GM06990 (cell line): ENCODE measurements at regions not wholly inside any gene's neighbourhood (a gene's known extent, or its start where the extent isn't known, plus 50 kb on each side); places are given as distances from the start of the nearest gene placed in this dataset.

Source experiments
- DNase-seq: peaks from one replicate; pipeline ENCODE4 v3.0.0-alpha.2; 2011; ENCODE audit not compliant: insufficient read length; ENCODE audit errors: extremely low read depth
- H3K27me3 ChIP-seq: replicated peaks from 2 replicates; pipeline ENCODE4 v1.6.0; 2011; ENCODE audit warnings: low read length; ENCODE audit not compliant: control insufficient read depth, insufficient read depth
- H3K36me3 ChIP-seq: 2 replicates; pipeline ENCODE4 v1.5.1; 2011; ENCODE audit warnings: low read length; ENCODE audit not compliant: control insufficient read depth, insufficient read depth
- H3K4me3 ChIP-seq: replicated peaks from 2 replicates; pipeline ENCODE4 v1.5.1; 2011; ENCODE audit warnings: low read depth, mild to moderate bottlenecking, control low read depth, low read length
- CTCF ChIP-seq: IDR thresholded peaks from 2 replicates; pipeline ENCODE4 v1.5.1; 2011; ENCODE audit warnings: low read length, control low read depth, mild to moderate bottlenecking, inconsistent platforms; ENCODE audit not compliant: insufficient read depth, poor library complexity, severe bottlenecking

- H3K36me3 ChIP-seq: no peaks in the 10 kb centered on the region
- H3K4me3 ChIP-seq: no peak overlapping the region
- H3K27me3 ChIP-seq: no peaks in the 10 kb centered on the region
- no peak for TF ChIP-seq CTCF
- DNase-seq: no peak
Measured at GRCh38 chr2:163185160-163185559, 346.6 kb upstream of the KCNH7 start.

GRCh38 chr2:163182764-163183354 lies 344.3 kb upstream of the KCNH7 start:
- TF ChIP-seq CTCF: peak; percentile 45
- H3K36me3 ChIP-seq: no peaks in the 10 kb centered on the region
- H3K4me3 ChIP-seq: no peak overlapping the region
- no peak for DNase-seq
- H3K27me3 ChIP-seq: no peaks in the 10 kb centered on the region

- Histone ChIP-seq H3K4me3 (no peak overlapping the region), H3K27me3 (no peaks in the 10 kb centered on the region), H3K36me3 (no peaks in the 10 kb centered on the region)
- no peak for TF ChIP-seq CTCF
- DNase-seq: no peak
Measured at GRCh38 chr2:163177592-163177991, 339.0 kb upstream of the KCNH7 start.

GRCh38 chr2:163175294-163175693 lies 336.7 kb upstream of the KCNH7 start:
- no peak for TF ChIP-seq CTCF
- no peak overlapping the region for H3K4me3 ChIP-seq
- H3K36me3 ChIP-seq: no peaks in the 10 kb centered on the region
- H3K27me3 ChIP-seq: no peaks in the 10 kb centered on the region
- DNase-seq: no peak

GRCh38 chr2:163173591-163173990 lies 335.0 kb upstream of the KCNH7 start:
- no peak for DNase-seq
- no peak for TF ChIP-seq CTCF
- Histone ChIP-seq H3K4me3 (no peak overlapping the region), H3K27me3 (no peaks in the 10 kb centered on the region), H3K36me3 (no peaks in the 10 kb centered on the region)
